Spleen (tissue), 11 donors: ENCODE measurements at regions not wholly inside any gene's neighbourhood (a gene's known extent, or its start where the extent isn't known, plus 50 kb on each side); places are given as distances from the start of the nearest gene placed in this dataset.

Experiments used
- DNase-seq: peaks from one replicate; pipeline ENCODE4 v3.0.0-alpha.2; 2020
- H3K27ac ChIP-seq, 8 donors: fragments of 200-600 bp; sonication (generic) in 7 of 8; 1 replicate in 4 of 8; 2 replicates in 4 of 8; pipeline versions ENCODE4 v1.5.0 to v1.8.0; 2016 to 2021; ENCODE audit warnings: inconsistent platforms in 4 of 8, mild to moderate bottlenecking in 4 of 8, moderate library complexity in 1 of 8
- H3K27me3 ChIP-seq, 7 donors: fragments of 200-600 bp; sonication (generic) in 6 of 7; replicated peaks in 1 of 7; 1 replicate in 4 of 7; 2 replicates in 3 of 7; pipeline versions ENCODE4 v1.5.0 to v1.8.0; 2016 to 2021; ENCODE audit warnings: inconsistent platforms in 3 of 7, mild to moderate bottlenecking in 1 of 7
- H3K36me3 ChIP-seq, 6 donors: fragments of 200-600 bp; sonication (generic) in 5 of 6; 1 replicate in 4 of 6; 2 replicates in 2 of 6; pipeline versions ENCODE4 v1.5.0 to v1.8.0; 2016 to 2021; ENCODE audit warnings: inconsistent platforms in 2 of 6
- H3K4me1 ChIP-seq, 6 donors: fragments of 200-600 bp; sonication (generic) in 5 of 6; 1 replicate in 3 of 6; 2 replicates in 3 of 6; pipeline versions ENCODE4 v1.5.0 to v1.8.0; 2016 to 2021; ENCODE audit warnings: inconsistent platforms in 3 of 6
- H3K4me3 ChIP-seq, 8 donors: fragments of 200-600 bp; sonication (generic) in 7 of 8; 1 replicate in 4 of 8; 2 replicates in 4 of 8; pipeline versions ENCODE4 v1.5.0 to v1.8.0; 2016 to 2021; ENCODE audit warnings: inconsistent platforms in 4 of 8, mild to moderate bottlenecking in 4 of 8, moderate library complexity in 2 of 8
- H3K9me3 ChIP-seq, 8 donors: fragments of 200-600 bp; sonication (generic) in 7 of 8; 1 replicate in 4 of 8; 2 replicates in 4 of 8; pipeline versions ENCODE4 v1.5.0 to v1.8.0; 2016 to 2021; ENCODE audit warnings: inconsistent platforms in 4 of 8
- POLR2A ChIP-seq, 3 donors: fragments of 450-650 bp; IDR thresholded peaks; one replicate each; pipeline ENCODE4 v1.5.1; 2017; ENCODE audit warnings: antibody characterized with exemption in 3 of 3, mild to moderate bottlenecking in 1 of 3
- POLR2AphosphoS5 ChIP-seq, 3 donors: sonication (generic); formaldehyde crosslinking; IDR thresholded peaks; one replicate each; pipeline ENCODE4 v1.5.1; 2017; ENCODE audit warnings: antibody characterized with exemption in 3 of 3
- WGBS, 5 donors: extraction: QIAGEN DNeasy Blood & Tissue Kit in 3 of 5; methylation state at CpG; one replicate each; pipeline versions ENCODE4 v1.1.5 to v1.1.7; 2013 to 2018; 5-methylcytosine and 5-hydroxymethylcytosine counted together
- intact Hi-C: fragments of 100-400 bp; cut with DNase I; formaldehyde crosslinking; loops from one replicate; pipeline ENCODE4 v1.15.0; 2023; ENCODE audit warnings: low total_unique reads
- TF ChIP-seq, protein P1 (sequence below), 11 experiments: fragments of 200-600 bp in 7 of 11; fragments of 450-650 bp in 4 of 11; sonication (generic) in 4 of 11; IDR thresholded peaks in 8 of 11; conservative IDR thresholded peaks in 3 of 11; 1 replicate in 7 of 11; 2 replicates in 4 of 11; pipeline versions ENCODE4 v1.4.0 to v1.8.0; 2016 to 2021; ENCODE audit warnings: antibody characterized with exemption in 11 of 11, inconsistent platforms in 4 of 11, mild to moderate bottlenecking in 1 of 11
- donor health status: healthy with polysubstance abuse.
- donor health status: DM: no; HTN: no; CAD: no; lungs with moderate emphysema.
- donor health status: DM: no; HTN: no; CAD: no.
- donor health status: Bipolar disorder and iron deficiency.
- donor health status: healthy.
- donor health status: DM: no; HTN: no; CAD: no.
- donor health status: DM: yes; HTN: yes; CAD: no.

DNA sequence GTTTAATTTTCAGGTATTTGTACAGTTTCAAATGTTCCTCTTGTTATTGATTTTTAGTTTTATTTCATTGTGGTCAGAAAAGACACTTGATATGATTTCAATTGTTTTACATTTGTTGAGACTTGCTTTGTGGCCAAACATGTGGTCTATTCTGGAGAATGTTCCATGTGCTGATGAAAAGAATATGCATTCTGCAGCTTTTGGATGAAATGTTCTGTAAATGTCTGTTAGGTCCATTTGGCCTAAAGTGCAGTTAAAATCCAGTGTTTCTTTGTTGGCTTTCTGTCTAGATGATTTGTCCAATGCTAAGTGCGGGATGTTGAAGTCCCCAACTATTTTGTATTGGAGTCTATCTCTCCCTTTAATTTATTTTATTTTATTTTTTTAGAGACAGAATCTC, 70.5 kb downstream of the ZNF503 start:
- DNase-seq: no peak
- no peak overlapping the region for H3K27ac ChIP-seq
- WGBS, 5 donors: 87 to 100% (median 96%) methylated on average over 1 of the region's 1 CpG
- H3K4me1 ChIP-seq: peaks cover 0 to 5% (median 0%) of the 10 kb centered on the region in 6 donors
- H3K9me3 ChIP-seq: peaks cover 0 to 6% (median 0%) of the 10 kb centered on the region in 8 donors
- peaks cover 0 to 13% (median 0%) of the 10 kb centered on the region in 7 donors for H3K27me3 ChIP-seq
- TF ChIP-seq POLR2A (IDR thresholded peaks at IDR 0.05) (no peak), POLR2AphosphoS5 (IDR thresholded peaks at IDR 0.05) (no peak)
- TF ChIP-seq, protein P1, sequence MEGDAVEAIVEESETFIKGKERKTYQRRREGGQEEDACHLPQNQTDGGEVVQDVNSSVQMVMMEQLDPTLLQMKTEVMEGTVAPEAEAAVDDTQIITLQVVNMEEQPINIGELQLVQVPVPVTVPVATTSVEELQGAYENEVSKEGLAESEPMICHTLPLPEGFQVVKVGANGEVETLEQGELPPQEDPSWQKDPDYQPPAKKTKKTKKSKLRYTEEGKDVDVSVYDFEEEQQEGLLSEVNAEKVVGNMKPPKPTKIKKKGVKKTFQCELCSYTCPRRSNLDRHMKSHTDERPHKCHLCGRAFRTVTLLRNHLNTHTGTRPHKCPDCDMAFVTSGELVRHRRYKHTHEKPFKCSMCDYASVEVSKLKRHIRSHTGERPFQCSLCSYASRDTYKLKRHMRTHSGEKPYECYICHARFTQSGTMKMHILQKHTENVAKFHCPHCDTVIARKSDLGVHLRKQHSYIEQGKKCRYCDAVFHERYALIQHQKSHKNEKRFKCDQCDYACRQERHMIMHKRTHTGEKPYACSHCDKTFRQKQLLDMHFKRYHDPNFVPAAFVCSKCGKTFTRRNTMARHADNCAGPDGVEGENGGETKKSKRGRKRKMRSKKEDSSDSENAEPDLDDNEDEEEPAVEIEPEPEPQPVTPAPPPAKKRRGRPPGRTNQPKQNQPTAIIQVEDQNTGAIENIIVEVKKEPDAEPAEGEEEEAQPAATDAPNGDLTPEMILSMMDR (IDR thresholded peaks at IDR 0.05 in 8 of 11, conservative IDR thresholded peaks at IDR 0.05 in 3 of 11): no peak
- H3K4me3 ChIP-seq: no peak overlapping the region
- intact Hi-C loops: no loop called here
- H3K36me3 ChIP-seq: no peaks in the 10 kb centered on the region

DNA sequence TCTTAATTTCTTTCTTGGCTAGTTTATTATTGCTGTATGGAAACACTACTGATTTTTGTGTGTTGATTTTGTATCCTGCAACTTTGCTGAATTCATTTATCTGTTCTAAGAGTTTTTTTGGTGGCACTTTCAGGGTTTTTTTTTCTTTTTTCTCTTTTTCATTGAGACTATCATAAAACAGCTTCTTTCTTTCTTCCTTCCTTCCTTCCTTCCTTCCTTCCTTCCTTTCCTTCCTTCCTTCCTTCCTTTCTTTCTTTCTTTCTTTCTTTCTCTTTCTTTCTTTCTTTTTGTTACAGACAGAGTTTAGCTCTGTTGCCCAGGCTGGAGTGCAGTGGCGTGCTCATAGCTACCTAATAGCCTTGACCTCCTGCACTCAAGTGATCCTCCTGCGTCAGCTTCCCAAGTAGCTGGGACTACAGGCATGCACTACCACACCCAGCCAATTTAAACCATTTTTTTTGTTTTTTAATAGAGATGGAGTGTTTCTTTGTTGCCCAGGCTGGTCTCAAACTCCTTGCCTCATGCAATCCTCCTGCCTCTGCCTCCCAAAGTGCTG, 72.3 kb downstream of the ZNF503 start:
- Histone ChIP-seq H3K36me3 (no peaks in the 10 kb centered on the region), H3K27me3 (peaks cover 0 to 13% (median 0%) of the 10 kb centered on the region in 7 donors), H3K4me3 (no peak overlapping the region), H3K27ac (peak overlapping the region in 5 of 8 donors; percentile 4 to 51 (median 24)), H3K4me1 (peaks cover 0 to 5% (median 0%) of the 10 kb centered on the region in 6 donors), H3K9me3 (peaks cover 0 to 1% (median 0%) of the 10 kb centered on the region in 8 donors)
- TF ChIP-seq POLR2AphosphoS5 (IDR thresholded peaks at IDR 0.05): peak in 2 of 3 donors; percentile 35 to 51
- TF ChIP-seq, protein P1 (IDR thresholded peaks at IDR 0.05 in 8 of 11, conservative IDR thresholded peaks at IDR 0.05 in 3 of 11): no peak
- WGBS, 5 donors: 56 to 83% (median 75%) methylated on average over 2 of the region's 2 CpGs
- DNase-seq: no peak
- intact Hi-C loops: no loop called here

DNA sequence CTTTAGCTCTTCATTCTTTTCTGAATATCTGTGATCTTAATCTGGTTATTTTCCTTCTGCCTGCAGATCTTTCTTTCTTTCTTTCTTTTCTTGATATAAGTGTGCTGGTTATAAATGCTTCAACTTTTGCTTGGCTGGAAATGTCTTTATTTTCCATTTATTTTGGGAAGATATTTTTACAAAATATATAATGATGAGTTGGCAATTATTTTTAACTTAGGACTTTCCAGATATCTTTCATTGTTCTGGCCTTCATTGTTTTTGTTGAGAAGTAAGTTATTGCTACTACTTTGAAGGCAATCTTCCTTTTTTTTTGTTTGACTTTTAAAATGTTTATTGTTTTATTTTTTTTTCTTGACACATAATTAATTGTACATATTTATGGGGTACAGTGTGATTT, 75.3 kb downstream of the ZNF503 start:
- H3K36me3 ChIP-seq: no peaks in the 10 kb centered on the region
- intact Hi-C loops: no loop called here
- no peak for DNase-seq
- peaks cover 0 to 5% (median 0%) of the 10 kb centered on the region in 6 donors for H3K4me1 ChIP-seq
- TF ChIP-seq, protein P1 (IDR thresholded peaks at IDR 0.05 in 8 of 11, conservative IDR thresholded peaks at IDR 0.05 in 3 of 11): no peak
- no peak for TF ChIP-seq POLR2A (IDR thresholded peaks at IDR 0.05)
- no peak for TF ChIP-seq POLR2AphosphoS5 (IDR thresholded peaks at IDR 0.05)
- H3K27me3 ChIP-seq: peaks cover 0 to 4% (median 0%) of the 10 kb centered on the region in 7 donors
- no peak overlapping the region for H3K4me3 ChIP-seq
- H3K9me3 ChIP-seq: peaks cover 0 to 17% (median 16%) of the 10 kb centered on the region in 8 donors
- H3K27ac ChIP-seq: no peak overlapping the region

DNA sequence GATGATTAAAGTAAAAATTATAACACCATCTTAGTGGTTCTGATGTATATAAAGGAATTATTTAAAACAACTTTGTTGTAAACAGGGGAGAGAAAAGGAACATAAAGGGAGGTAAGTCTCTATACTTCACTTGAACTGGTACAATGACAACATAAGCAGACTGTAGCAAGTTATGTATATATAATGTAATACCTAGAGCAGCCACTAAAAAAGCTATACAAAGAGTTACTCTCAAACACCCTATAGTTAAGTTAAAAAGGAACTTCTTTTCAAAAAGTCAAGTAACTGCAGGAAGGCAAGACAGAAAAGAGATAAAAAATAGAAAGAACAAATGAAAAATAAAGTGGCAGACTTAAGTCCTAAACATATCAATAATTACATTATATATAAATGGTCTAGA, 82.3 kb downstream of the ZNF503 start:
- no peaks in the 10 kb centered on the region for H3K4me1 ChIP-seq
- no peaks in the 10 kb centered on the region for H3K27me3 ChIP-seq
- H3K27ac ChIP-seq: no peak overlapping the region
- DNase-seq: no peak
- intact Hi-C loops: no loop called here
- no peak overlapping the region for H3K4me3 ChIP-seq
- no peak for TF ChIP-seq POLR2AphosphoS5 (IDR thresholded peaks at IDR 0.05)
- TF ChIP-seq POLR2A (IDR thresholded peaks at IDR 0.05): no peak
- TF ChIP-seq, protein P1 (IDR thresholded peaks at IDR 0.05 in 8 of 11, conservative IDR thresholded peaks at IDR 0.05 in 3 of 11): no peak
- no peaks in the 10 kb centered on the region for H3K36me3 ChIP-seq
- peaks cover 0 to 74% (median 65%) of the 10 kb centered on the region in 8 donors for H3K9me3 ChIP-seq
